SK-N-SH (cell line): ENCODE measurements at regions not wholly inside any gene's neighbourhood (a gene's known extent, or its start where the extent isn't known, plus 50 kb on each side); places are given as distances from the start of the nearest gene placed in this dataset.

Experiments used
- CTCF ChIA-PET: fragments of 300-600, 350-600 bp; formaldehyde crosslinking; extraction: SDS; loops from one replicate; lab custom pipeline; 2021; lab: Yijun Ruan, JAX
- POLR2A ChIA-PET: fragments of 350-600 bp; sonication (Branson Sonifier 250); formaldehyde crosslinking; extraction: SDS; loops from one replicate; lab custom pipeline; 2020; ENCODE audit warnings: antibody characterized with exemption, inconsistent platforms; lab: Yijun Ruan, JAX
- DNase-seq: peaks from one replicate; pipeline ENCODE4 v3.0.0; 2012
- H2AFZ ChIP-seq: fragments of 200-600 bp; sonication (generic); 2 replicates; pipeline ENCODE4 v1.8.1; 2016; ENCODE audit warnings: antibody characterized with exemption, mild to moderate bottlenecking, low read depth
- H3F3A ChIP-seq: fragments of 200-600 bp; sonication (generic); replicated peaks from 2 replicates; pipeline ENCODE3; 2016; ENCODE audit warnings: antibody characterized with exemption, mild to moderate bottlenecking; ENCODE audit not compliant: insufficient read depth
- H3K27ac ChIP-seq, 2 experiments: fragments of 200-500 bp in 1 of 2; fragments of 200-600 bp in 1 of 2; sonication (Bioruptor generic) in 1 of 2; sonication (generic), shearing (Covaris generic) in 1 of 2; 2 replicates each; pipeline versions ENCODE4 v1.5.1 to v1.6.1; 2014 to 2016; ENCODE audit warnings: low read depth in 2 of 2, inconsistent platforms in 1 of 2, low read length in 1 of 2, mild to moderate bottlenecking in 1 of 2, mixed read lengths in 1 of 2
- H3K27me3 ChIP-seq: fragments of 200-600 bp; sonication (generic), shearing (Covaris generic); 2 replicates; pipeline ENCODE4 v1.6.1; 2016; ENCODE audit warnings: mixed run types; ENCODE audit not compliant: insufficient read depth
- H3K36me3 ChIP-seq, 2 experiments: fragments of 200-500 bp in 1 of 2; fragments of 200-600 bp in 1 of 2; sonication (Bioruptor generic) in 1 of 2; sonication (generic) in 1 of 2; replicated peaks in 1 of 2; 2 replicates each; pipeline versions ENCODE3 to v1.5.1; 2014 to 2016; ENCODE audit warnings: low read length in 1 of 2, mild to moderate bottlenecking in 1 of 2; ENCODE audit not compliant: insufficient read depth in 2 of 2, control insufficient read depth in 1 of 2
- H3K4me1 ChIP-seq, 2 experiments: fragments of 200-500 bp in 1 of 2; fragments of 200-600 bp in 1 of 2; sonication (Bioruptor generic) in 1 of 2; sonication (generic), shearing (Covaris generic) in 1 of 2; 2 replicates each; pipeline versions ENCODE4 v1.5.1 to v1.6.1; 2014 to 2016; ENCODE audit warnings: low read depth in 1 of 2, low read length in 1 of 2, mixed run types in 1 of 2; ENCODE audit not compliant: insufficient read depth in 2 of 2, control insufficient read depth in 1 of 2
- H3K4me2 ChIP-seq: fragments of 200-600 bp; sonication (generic), shearing (Covaris generic); 2 replicates; pipeline ENCODE4 v1.6.1; 2017; ENCODE audit warnings: mixed run types
- H3K4me3 ChIP-seq, 2 experiments: fragments of 200-500 bp in 1 of 2; fragments of 200-600 bp in 1 of 2; sonication (Bioruptor generic) in 1 of 2; sonication (generic), shearing (Covaris generic) in 1 of 2; 2 replicates each; pipeline versions ENCODE4 v1.5.1 to v1.8.1; 2014 to 2016; ENCODE audit warnings: low read depth in 2 of 2, inconsistent platforms in 1 of 2, low read length in 1 of 2, mild to moderate bottlenecking in 1 of 2, mixed read lengths in 1 of 2, moderate library complexity in 1 of 2
- H3K79me2 ChIP-seq: fragments of 200-600 bp; sonication (generic); 2 replicates; pipeline ENCODE4 v1.8.1; 2017; ENCODE audit warnings: mild to moderate bottlenecking; ENCODE audit not compliant: insufficient read depth
- H3K9ac ChIP-seq: fragments of 200-600 bp; sonication (generic); 2 replicates; pipeline ENCODE4 v1.6.1; 2017; ENCODE audit warnings: mixed run types
- H3K9me2 ChIP-seq: fragments of 200-600 bp; sonication (generic); 2 replicates; pipeline ENCODE4 v1.6.1; 2017; ENCODE audit warnings: mixed run types
- H3K9me3 ChIP-seq: fragments of 200-600 bp; sonication (generic); 2 replicates; pipeline ENCODE4 v1.6.1; 2017; ENCODE audit warnings: mixed run types, mild to moderate bottlenecking, moderate library complexity
- H4K20me1 ChIP-seq: fragments of 200-600 bp; sonication (generic); 2 replicates; pipeline ENCODE4 v1.6.1; 2017; ENCODE audit warnings: mild to moderate bottlenecking, mixed run types; ENCODE audit not compliant: insufficient read depth
- CHD2 ChIP-seq: fragments of 150-350 bp; IDR thresholded peaks from 2 replicates; pipeline ENCODE4 v1.6.1; 2018; ENCODE audit warnings: low read length; ENCODE audit not compliant: partially characterized antibody
- ELF1 ChIP-seq: IDR thresholded peaks from 2 replicates; pipeline ENCODE4 v1.4.0; 2012
- EP300 ChIP-seq, 2 experiments: IDR thresholded peaks; 2 replicates each; pipeline versions ENCODE4 v1.4.0 to v1.6.1; 2012; ENCODE audit warnings: borderline replicate concordance in 1 of 2, low read depth in 1 of 2, low read length in 1 of 2
- FOXJ3 ChIP-seq: sonication (generic); formaldehyde crosslinking; IDR thresholded peaks from 2 replicates; pipeline ENCODE4 v1.5.1; 2020; ENCODE audit warnings: mild to moderate bottlenecking, missing genetic modification reagents
- FOXM1 ChIP-seq: IDR thresholded peaks from 2 replicates; pipeline ENCODE4 v1.4.0; 2012; ENCODE audit warnings: low read depth, mild to moderate bottlenecking
- GABPA ChIP-seq: IDR thresholded peaks from 2 replicates; pipeline ENCODE4 v1.4.0; 2012; ENCODE audit warnings: low read depth, mild to moderate bottlenecking
- JUND ChIP-seq: IDR thresholded peaks from 2 replicates; pipeline ENCODE4 v1.4.0; 2012
- MEF2A ChIP-seq: IDR thresholded peaks from 2 replicates; pipeline ENCODE4 v1.4.0; 2012; ENCODE audit warnings: low read depth, borderline replicate concordance
- MXI1 ChIP-seq: IDR thresholded peaks from 2 replicates; pipeline ENCODE4 v1.6.1; 2012; ENCODE audit warnings: mild to moderate bottlenecking, low read depth, low read length, improper control_type of control experiment
- NRF1 ChIP-seq: IDR thresholded peaks from 2 replicates; pipeline ENCODE4 v1.6.1; 2012; ENCODE audit warnings: low read depth, mild to moderate bottlenecking, low read length
- RAD21 ChIP-seq: IDR thresholded peaks from 2 replicates; pipeline ENCODE4 v1.6.1; 2012; ENCODE audit warnings: mild to moderate bottlenecking, low read length
- RCOR1 ChIP-seq: fragments of 150-350 bp; IDR thresholded peaks from 2 replicates; pipeline ENCODE4 v1.6.1; 2017; ENCODE audit warnings: antibody characterized with exemption, low read length
- RFX5 ChIP-seq: IDR thresholded peaks from 2 replicates; pipeline ENCODE4 v1.6.1; 2012; ENCODE audit warnings: mild to moderate bottlenecking, improper control_type of control experiment, low read length
- RXRA ChIP-seq: IDR thresholded peaks from 2 replicates; pipeline ENCODE4 v1.4.0; 2012; ENCODE audit warnings: low read depth, mild to moderate bottlenecking, borderline replicate concordance
- SIN3A ChIP-seq: IDR thresholded peaks from 2 replicates; pipeline ENCODE4 v1.6.1; 2012; ENCODE audit warnings: low read depth, mild to moderate bottlenecking, low read length, moderate library complexity, borderline replicate concordance
- TAF1 ChIP-seq: IDR thresholded peaks from 2 replicates; pipeline ENCODE4 v1.6.1; 2012; ENCODE audit warnings: low read depth, mild to moderate bottlenecking, low read length, moderate library complexity, borderline replicate concordance
- YY1 ChIP-seq: IDR thresholded peaks from 2 replicates; pipeline ENCODE4 v1.4.0; 2012; ENCODE audit warnings: low read depth, mild to moderate bottlenecking
- WGBS: methylation state at CpG from one replicate; pipeline ENCODE4 v1.1.6; 2017; ENCODE audit warnings: low lambda C conversion rate; 5-methylcytosine and 5-hydroxymethylcytosine counted together
- TF ChIP-seq, protein P1 (sequence below): fragments of 150-350 bp; IDR thresholded peaks from 2 replicates; pipeline ENCODE4 v1.6.1; 2017; ENCODE audit warnings: antibody characterized with exemption, low read length, low read depth, borderline replicate concordance
- TF ChIP-seq, protein P2 (sequence below): IDR thresholded peaks from 2 replicates; pipeline ENCODE4 v1.4.0; 2012; ENCODE audit warnings: low read depth, borderline replicate concordance
- TF ChIP-seq, protein P3 (sequence below): IDR thresholded peaks from 2 replicates; pipeline ENCODE4 v1.4.0; 2012; ENCODE audit warnings: low read depth
- TF ChIP-seq, protein P4 (sequence below): IDR thresholded peaks from 2 replicates; pipeline ENCODE4; 2012
- TF ChIP-seq, protein P5 (sequence below): fragments of 200-600 bp; sonication (generic); IDR thresholded peaks from 2 replicates; pipeline ENCODE4 v1.6.1; 2017; ENCODE audit warnings: antibody characterized with exemption, mild to moderate bottlenecking, moderate library complexity

- ChIA-PET CTCF (no interaction called here), POLR2A (no interaction called here)
- DNase-seq: no peak
- no peaks in the 10 kb centered on the region for H3K79me2 ChIP-seq
- no peaks in the 10 kb centered on the region for H4K20me1 ChIP-seq
- H3K4me1 ChIP-seq: no peaks in the 10 kb centered on the region
- no peaks in the 10 kb centered on the region for H3F3A ChIP-seq
- no peak overlapping the region for H3K9ac ChIP-seq
- H3K9me2 ChIP-seq: no peaks in the 10 kb centered on the region
- TF ChIP-seq MXI1: no peak
- TF ChIP-seq TAF1: no peak
- no peak for TF ChIP-seq GABPA
- TF ChIP-seq MEF2A: no peak
- TF ChIP-seq, protein P1, sequence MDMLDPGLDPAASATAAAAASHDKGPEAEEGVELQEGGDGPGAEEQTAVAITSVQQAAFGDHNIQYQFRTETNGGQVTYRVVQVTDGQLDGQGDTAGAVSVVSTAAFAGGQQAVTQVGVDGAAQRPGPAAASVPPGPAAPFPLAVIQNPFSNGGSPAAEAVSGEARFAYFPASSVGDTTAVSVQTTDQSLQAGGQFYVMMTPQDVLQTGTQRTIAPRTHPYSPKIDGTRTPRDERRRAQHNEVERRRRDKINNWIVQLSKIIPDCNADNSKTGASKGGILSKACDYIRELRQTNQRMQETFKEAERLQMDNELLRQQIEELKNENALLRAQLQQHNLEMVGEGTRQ: no peak
- no peak for TF ChIP-seq RXRA
- no peak for TF ChIP-seq ELF1
- TF ChIP-seq RFX5: no peak
- TF ChIP-seq CHD2: no peak
- TF ChIP-seq RAD21: no peak
- no peak for TF ChIP-seq RCOR1
- TF ChIP-seq, all 33 proteins: peak for 0
- no peaks in the 10 kb centered on the region for H3K27me3 ChIP-seq
- H2AFZ ChIP-seq: no peak overlapping the region
- no peaks in the 10 kb centered on the region for H3K9me3 ChIP-seq
- WGBS: 5% methylated on average over 2 of the region's 2 CpGs
- H3K27ac ChIP-seq: no peak overlapping the region
- no peak overlapping the region for H3K4me3 ChIP-seq
- no peak overlapping the region for H3K4me2 ChIP-seq
- no peaks in the 10 kb centered on the region for H3K36me3 ChIP-seq
These were observed 499.5 kb upstream of the CHAC2 start for GRCh38 chr2:53268086-53268485.

DNA sequence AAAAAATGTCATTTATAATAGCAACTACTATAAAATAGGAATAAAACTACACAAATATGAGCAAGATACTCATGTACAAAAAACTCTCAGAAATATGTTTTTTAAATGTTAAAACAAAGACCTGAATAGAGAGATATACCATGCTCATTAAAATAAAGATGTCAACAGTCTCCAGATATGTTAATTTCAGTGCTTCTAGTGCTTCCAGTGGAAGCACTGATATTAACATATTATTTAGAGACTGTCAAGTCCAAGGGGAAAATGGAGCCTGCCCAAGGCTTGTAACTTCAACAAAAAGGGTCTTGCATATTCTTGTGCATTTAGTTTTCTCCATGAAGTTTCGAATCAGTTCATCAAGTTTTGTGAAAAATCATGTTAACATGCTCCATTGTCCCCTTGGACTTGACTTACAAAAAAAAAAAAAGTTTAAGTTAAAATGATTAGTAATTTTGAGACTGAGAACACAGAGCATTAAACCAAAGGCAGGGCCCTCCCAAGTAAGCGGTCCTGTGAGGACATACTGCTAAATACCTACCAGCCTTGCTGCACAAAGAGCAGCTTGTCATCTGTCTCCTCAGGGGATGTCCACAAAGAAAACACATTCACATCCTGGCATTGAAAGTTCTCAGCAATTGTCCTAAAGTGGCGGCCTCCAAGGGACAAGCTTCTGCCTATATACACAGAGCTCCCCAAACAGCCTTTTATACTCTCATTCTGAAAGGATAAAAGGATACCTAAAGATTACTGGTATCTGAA is 501.9 kb upstream of the CHAC2 start:
- H3K36me3 ChIP-seq: no peaks in the 10 kb centered on the region
- no peaks in the 10 kb centered on the region for H3K4me1 ChIP-seq
- H2AFZ ChIP-seq: no peak overlapping the region
- H3F3A ChIP-seq: no peaks in the 10 kb centered on the region
- POLR2A ChIA-PET: no interaction called here
- H3K27ac ChIP-seq: no peak overlapping the region
- no peaks in the 10 kb centered on the region; the same call in 1 of the 2 replicates for H3K79me2 ChIP-seq
- 4% methylated on average over 3 of the region's 3 CpGs for WGBS
- CTCF ChIA-PET: no interaction called here
- no peak overlapping the region for H3K9ac ChIP-seq
- no peaks in the 10 kb centered on the region for H3K27me3 ChIP-seq
- no peak overlapping the region for H3K4me3 ChIP-seq
- no peak for DNase-seq
- H3K4me2 ChIP-seq: no peak overlapping the region
- H3K9me2 ChIP-seq: no peaks in the 10 kb centered on the region
- no peaks in the 10 kb centered on the region for H4K20me1 ChIP-seq
- H3K9me3 ChIP-seq: no peaks in the 10 kb centered on the region
- TF ChIP-seq SIN3A: no peak
- no peak for TF ChIP-seq FOXM1
- TF ChIP-seq, protein P2, sequence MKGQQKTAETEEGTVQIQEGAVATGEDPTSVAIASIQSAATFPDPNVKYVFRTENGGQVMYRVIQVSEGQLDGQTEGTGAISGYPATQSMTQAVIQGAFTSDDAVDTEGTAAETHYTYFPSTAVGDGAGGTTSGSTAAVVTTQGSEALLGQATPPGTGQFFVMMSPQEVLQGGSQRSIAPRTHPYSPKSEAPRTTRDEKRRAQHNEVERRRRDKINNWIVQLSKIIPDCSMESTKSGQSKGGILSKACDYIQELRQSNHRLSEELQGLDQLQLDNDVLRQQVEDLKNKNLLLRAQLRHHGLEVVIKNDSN: no peak
- TF ChIP-seq, protein P1: no peak
- no peak for TF ChIP-seq YY1
- TF ChIP-seq MXI1: no peak
- no peak for TF ChIP-seq NRF1
- TF ChIP-seq EP300 (IDR thresholded peaks at IDR 0.05; ENCODE audit: borderline replicate concordance in 1 of 2, low read depth in 1 of 2, low read length in 1 of 2): no peak
- no peak for TF ChIP-seq ELF1
- TF ChIP-seq, protein P3, sequence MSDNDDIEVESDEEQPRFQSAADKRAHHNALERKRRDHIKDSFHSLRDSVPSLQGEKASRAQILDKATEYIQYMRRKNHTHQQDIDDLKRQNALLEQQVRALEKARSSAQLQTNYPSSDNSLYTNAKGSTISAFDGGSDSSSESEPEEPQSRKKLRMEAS: no peak
- TF ChIP-seq, protein P4, sequence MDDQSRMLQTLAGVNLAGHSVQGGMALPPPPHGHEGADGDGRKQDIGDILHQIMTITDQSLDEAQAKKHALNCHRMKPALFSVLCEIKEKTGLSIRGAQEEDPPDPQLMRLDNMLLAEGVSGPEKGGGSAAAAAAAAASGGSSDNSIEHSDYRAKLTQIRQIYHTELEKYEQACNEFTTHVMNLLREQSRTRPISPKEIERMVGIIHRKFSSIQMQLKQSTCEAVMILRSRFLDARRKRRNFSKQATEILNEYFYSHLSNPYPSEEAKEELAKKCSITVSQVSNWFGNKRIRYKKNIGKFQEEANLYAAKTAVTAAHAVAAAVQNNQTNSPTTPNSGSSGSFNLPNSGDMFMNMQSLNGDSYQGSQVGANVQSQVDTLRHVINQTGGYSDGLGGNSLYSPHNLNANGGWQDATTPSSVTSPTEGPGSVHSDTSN: no peak
- no peak for TF ChIP-seq GABPA
- TF ChIP-seq JUND: no peak
- TF ChIP-seq RFX5: no peak
- no peak for TF ChIP-seq FOXJ3
- TF ChIP-seq RAD21: no peak
- TF ChIP-seq RCOR1: no peak
- TF ChIP-seq MEF2A: no peak
- TF ChIP-seq, protein P5, sequence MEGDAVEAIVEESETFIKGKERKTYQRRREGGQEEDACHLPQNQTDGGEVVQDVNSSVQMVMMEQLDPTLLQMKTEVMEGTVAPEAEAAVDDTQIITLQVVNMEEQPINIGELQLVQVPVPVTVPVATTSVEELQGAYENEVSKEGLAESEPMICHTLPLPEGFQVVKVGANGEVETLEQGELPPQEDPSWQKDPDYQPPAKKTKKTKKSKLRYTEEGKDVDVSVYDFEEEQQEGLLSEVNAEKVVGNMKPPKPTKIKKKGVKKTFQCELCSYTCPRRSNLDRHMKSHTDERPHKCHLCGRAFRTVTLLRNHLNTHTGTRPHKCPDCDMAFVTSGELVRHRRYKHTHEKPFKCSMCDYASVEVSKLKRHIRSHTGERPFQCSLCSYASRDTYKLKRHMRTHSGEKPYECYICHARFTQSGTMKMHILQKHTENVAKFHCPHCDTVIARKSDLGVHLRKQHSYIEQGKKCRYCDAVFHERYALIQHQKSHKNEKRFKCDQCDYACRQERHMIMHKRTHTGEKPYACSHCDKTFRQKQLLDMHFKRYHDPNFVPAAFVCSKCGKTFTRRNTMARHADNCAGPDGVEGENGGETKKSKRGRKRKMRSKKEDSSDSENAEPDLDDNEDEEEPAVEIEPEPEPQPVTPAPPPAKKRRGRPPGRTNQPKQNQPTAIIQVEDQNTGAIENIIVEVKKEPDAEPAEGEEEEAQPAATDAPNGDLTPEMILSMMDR: no peak
